K562 (cell line): ENCODE measurements at regions not wholly inside any gene's neighbourhood (a gene's known extent, or its start where the extent isn't known, plus 50 kb on each side); places are given as distances from the start of the nearest gene placed in this dataset.

Source experiments
- CHD7 ChIP-seq: fragments of 200-600 bp; sonication (generic); IDR thresholded peaks from one replicate; pipeline ENCODE4 v1.6.1; 2012; ENCODE audit warnings: mild to moderate bottlenecking, low read depth, low read length, inconsistent platforms
- CREB5 ChIP-seq: fragments of 250-450 bp; sonication (Bioruptor Pico); IDR thresholded peaks from 2 replicates; pipeline ENCODE4 v1.5.0; 2020; ENCODE audit warnings: mild to moderate bottlenecking
- DIDO1 ChIP-seq: fragments of 450-650 bp; IDR thresholded peaks from 2 replicates; pipeline ENCODE4 v1.6.1; 2016; ENCODE audit warnings: low read depth, missing biosample characterization, missing genetic modification characterization
- E2F6 ChIP-seq, 2 experiments: IDR thresholded peaks; 2 replicates each; pipeline ENCODE4 v1.6.1; 2011; ENCODE audit warnings: borderline replicate concordance in 1 of 2, control low read depth in 1 of 2, low read depth in 1 of 2, low read length in 1 of 2, mild to moderate bottlenecking in 1 of 2, mixed read lengths in 1 of 2, moderate library complexity in 1 of 2; ENCODE audit not compliant: insufficient read depth in 1 of 2, insufficient read length in 1 of 2, poor library complexity in 1 of 2, severe bottlenecking in 1 of 2; ENCODE audit errors: extremely low read depth in 1 of 2
- EZH2 ChIP-seq: IDR thresholded peaks from 2 replicates; pipeline ENCODE4 v1.6.1; 2012; ENCODE audit warnings: low read depth, mild to moderate bottlenecking, inconsistent platforms, low read length, borderline replicate concordance
- MAX ChIP-seq: sonication (generic); formaldehyde crosslinking; IDR thresholded peaks from 2 replicates; pipeline ENCODE4 v1.9.0; 2022; ENCODE audit warnings: mild to moderate bottlenecking, missing genetic modification reagents
- PCBP1 ChIP-seq: fragments of 200-400 bp; formaldehyde crosslinking; IDR thresholded peaks from 2 replicates; pipeline ENCODE4 v1.6.1; 2018; ENCODE audit warnings: mild to moderate bottlenecking, low read depth, low read length; ENCODE audit not compliant: poor library complexity, severe bottlenecking
- POLR2AphosphoS5 ChIP-seq: IDR thresholded peaks from 2 replicates; pipeline ENCODE4 v1.6.1; 2011; ENCODE audit warnings: mild to moderate bottlenecking, low read depth, low read length, moderate library complexity; ENCODE audit not compliant: control insufficient read depth, insufficient read depth
- SRSF7 ChIP-seq: fragments of 200-400 bp; formaldehyde crosslinking; optimal IDR thresholded peaks from 2 replicates; pipeline ENCODE3; 2017; ENCODE audit warnings: mild to moderate bottlenecking, low read depth, low read length
- TF ChIP-seq, protein P1 (sequence below): fragments of 250-450 bp; sonication (Bioruptor Pico); IDR thresholded peaks from 2 replicates; pipeline ENCODE4 v1.8.0; 2022; ENCODE audit warnings: moderate library complexity, mild to moderate bottlenecking, inconsistent platforms

DNA sequence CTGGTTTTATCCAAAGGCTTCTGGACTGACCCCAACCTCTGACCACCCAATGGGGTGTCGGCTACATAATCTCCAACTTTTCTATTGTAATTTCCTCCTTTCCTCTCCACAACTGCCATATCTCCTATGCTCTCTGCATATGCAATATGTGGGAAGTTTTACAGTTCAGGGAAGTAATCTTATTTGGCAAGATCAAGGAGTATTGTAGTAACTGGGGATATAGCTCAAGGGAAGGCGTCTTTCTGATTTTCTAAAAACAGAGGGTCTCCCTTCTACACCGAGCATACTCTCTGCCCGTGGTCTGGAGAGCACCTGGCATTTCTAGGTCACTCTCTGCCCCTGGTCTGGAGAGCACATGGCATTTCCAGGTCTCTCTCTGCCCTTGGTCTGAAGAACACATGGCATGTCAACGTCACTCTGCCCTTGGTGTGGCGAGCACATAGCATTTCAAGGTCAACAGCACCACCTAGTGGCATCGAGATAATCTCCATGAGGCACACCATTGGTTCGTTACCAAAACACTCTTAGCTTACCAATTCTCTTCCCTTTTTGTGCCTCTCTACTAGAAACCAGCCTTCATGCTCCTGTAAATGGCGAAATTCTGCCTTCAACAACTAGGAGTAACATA is 616.4 kb upstream of the NUDT12 start (continued):
- no peak for TF ChIP-seq CHD7
- no peak for TF ChIP-seq DIDO1 (tag)
- peak; percentile 70 for TF ChIP-seq MAX (CRISPR knock-in tag)
- TF ChIP-seq SRSF7 = no peak
- TF ChIP-seq POLR2AphosphoS5 = no peak
- TF ChIP-seq, protein P1, sequence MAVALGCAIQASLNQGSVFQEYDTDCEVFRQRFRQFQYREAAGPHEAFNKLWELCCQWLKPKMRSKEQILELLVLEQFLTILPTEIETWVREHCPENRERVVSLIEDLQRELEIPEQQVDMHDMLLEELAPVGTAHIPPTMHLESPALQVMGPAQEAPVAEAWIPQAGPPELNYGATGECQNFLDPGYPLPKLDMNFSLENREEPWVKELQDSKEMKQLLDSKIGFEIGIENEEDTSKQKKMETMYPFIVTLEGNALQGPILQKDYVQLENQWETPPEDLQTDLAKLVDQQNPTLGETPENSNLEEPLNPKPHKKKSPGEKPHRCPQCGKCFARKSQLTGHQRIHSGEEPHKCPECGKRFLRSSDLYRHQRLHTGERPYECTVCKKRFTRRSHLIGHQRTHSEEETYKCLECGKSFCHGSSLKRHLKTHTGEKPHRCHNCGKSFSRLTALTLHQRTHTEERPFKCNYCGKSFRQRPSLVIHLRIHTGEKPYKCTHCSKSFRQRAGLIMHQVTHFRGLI = no peak
- TF ChIP-seq E2F6 (IDR thresholded peaks at IDR 0.05; ENCODE audit: borderline replicate concordance in 1 of 2, extremely low read depth in 1 of 2, insufficient read depth in 1 of 2, insufficient read length in 1 of 2, low read depth in 1 of 2, low read length in 1 of 2, poor library complexity in 1 of 2, severe bottlenecking in 1 of 2) = no peak
- no peak for TF ChIP-seq CREB5
- no peak for TF ChIP-seq EZH2
- no peak for TF ChIP-seq PCBP1
